A673 (cell line): ENCODE measurements at regions not wholly inside any gene's neighbourhood (a gene's known extent, or its start where the extent isn't known, plus 50 kb on each side); places are given as distances from the start of the nearest gene placed in this dataset.

ENCODE experiments used
- CTCF ChIP-seq: fragments of 300-800, 200-600 bp; sonication (generic); conservative IDR thresholded peaks from 2 replicates; pipeline ENCODE4 v1.5.1; 2017; ENCODE audit warnings: low read depth, mild to moderate bottlenecking, antibody characterized with exemption, low read length, moderate library complexity, mixed read lengths
- EZH2 ChIP-seq: fragments of 200-600 bp; sonication (generic); IDR thresholded peaks from 2 replicates; pipeline ENCODE4 v1.6.1; 2017; ENCODE audit warnings: borderline replicate concordance, low read depth, mild to moderate bottlenecking, mixed read lengths, antibody characterized with exemption, low read length; ENCODE audit not compliant: poor library complexity, severe bottlenecking

- TF ChIP-seq CTCF (no peak), EZH2 (no peak)
Measured at GRCh38 chrX:109926118-109926517, 76.8 kb upstream of the TMEM164 start.
